HL-60 (cell line): ENCODE measurements at regions not wholly inside any gene's neighbourhood (a gene's known extent, or its start where the extent isn't known, plus 50 kb on each side); places are given as distances from the start of the nearest gene placed in this dataset.

ENCODE experiments used
- DNase-seq, 2 experiments: peaks; one replicate each; pipeline ENCODE4 v3.0.0-alpha.2; 2010 to 2020; ENCODE audit warnings: low read depth in 1 of 2, low spot score in 1 of 2
- H3K27ac ChIP-seq: fragments of 250-450 bp; sonication (Bioruptor Pico); replicated peaks from 2 replicates; pipeline ENCODE4 v1.5.1; 2020; ENCODE audit warnings: mild to moderate bottlenecking, moderate library complexity
- H3K27me3 ChIP-seq: fragments of 250-450 bp; sonication (Bioruptor Pico); 2 replicates; pipeline ENCODE4 v1.5.1; 2021; ENCODE audit warnings: mild to moderate bottlenecking, moderate library complexity; ENCODE audit not compliant: insufficient read depth, poor library complexity, severe bottlenecking
- H3K4me3 ChIP-seq: replicated peaks from 2 replicates; pipeline ENCODE4 v1.5.1; 2011; ENCODE audit warnings: mild to moderate bottlenecking, control low read depth, low read length; ENCODE audit not compliant: insufficient read depth
- CTCF ChIP-seq: IDR thresholded peaks from one replicate; pipeline ENCODE4 v1.5.1; 2011; ENCODE audit warnings: low read length, control low read depth, inconsistent platforms; ENCODE audit not compliant: insufficient read depth
- GABPA ChIP-seq: IDR thresholded peaks from 2 replicates; pipeline ENCODE4 v1.6.1; 2012; ENCODE audit warnings: low read depth
- POLR2AphosphoS5 ChIP-seq: IDR thresholded peaks from 2 replicates; pipeline ENCODE4 v1.6.1; 2012; ENCODE audit warnings: low read depth
- SPI1 ChIP-seq: IDR thresholded peaks from 2 replicates; pipeline ENCODE4 v1.6.1; 2012; ENCODE audit warnings: low read depth, mild to moderate bottlenecking, borderline replicate concordance
- TF ChIP-seq, protein P1 (sequence below): IDR thresholded peaks from 2 replicates; pipeline ENCODE4 v1.6.1; 2012; ENCODE audit warnings: low read depth; ENCODE audit not compliant: insufficient replicate concordance

DNA sequence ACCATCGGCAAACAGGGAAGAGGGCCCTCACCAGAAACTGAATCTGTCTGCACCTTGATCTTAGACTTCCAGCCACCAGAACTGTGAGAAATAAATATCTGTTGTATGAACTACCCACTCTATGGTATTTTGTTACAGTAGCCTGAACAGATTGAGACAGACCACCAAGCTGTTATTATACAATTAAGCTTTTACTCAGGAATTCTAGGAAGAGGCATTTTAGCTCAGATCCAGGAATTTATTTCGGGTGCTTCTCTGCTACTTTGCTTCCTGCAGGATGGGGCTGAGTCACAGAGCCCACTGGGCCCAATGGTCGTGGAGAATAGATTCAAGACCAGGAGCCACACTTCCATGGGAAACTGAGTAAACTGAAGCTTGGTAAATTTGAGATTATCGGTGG, 145.5 kb upstream of the PFN2 start:
- TF ChIP-seq, protein P1, sequence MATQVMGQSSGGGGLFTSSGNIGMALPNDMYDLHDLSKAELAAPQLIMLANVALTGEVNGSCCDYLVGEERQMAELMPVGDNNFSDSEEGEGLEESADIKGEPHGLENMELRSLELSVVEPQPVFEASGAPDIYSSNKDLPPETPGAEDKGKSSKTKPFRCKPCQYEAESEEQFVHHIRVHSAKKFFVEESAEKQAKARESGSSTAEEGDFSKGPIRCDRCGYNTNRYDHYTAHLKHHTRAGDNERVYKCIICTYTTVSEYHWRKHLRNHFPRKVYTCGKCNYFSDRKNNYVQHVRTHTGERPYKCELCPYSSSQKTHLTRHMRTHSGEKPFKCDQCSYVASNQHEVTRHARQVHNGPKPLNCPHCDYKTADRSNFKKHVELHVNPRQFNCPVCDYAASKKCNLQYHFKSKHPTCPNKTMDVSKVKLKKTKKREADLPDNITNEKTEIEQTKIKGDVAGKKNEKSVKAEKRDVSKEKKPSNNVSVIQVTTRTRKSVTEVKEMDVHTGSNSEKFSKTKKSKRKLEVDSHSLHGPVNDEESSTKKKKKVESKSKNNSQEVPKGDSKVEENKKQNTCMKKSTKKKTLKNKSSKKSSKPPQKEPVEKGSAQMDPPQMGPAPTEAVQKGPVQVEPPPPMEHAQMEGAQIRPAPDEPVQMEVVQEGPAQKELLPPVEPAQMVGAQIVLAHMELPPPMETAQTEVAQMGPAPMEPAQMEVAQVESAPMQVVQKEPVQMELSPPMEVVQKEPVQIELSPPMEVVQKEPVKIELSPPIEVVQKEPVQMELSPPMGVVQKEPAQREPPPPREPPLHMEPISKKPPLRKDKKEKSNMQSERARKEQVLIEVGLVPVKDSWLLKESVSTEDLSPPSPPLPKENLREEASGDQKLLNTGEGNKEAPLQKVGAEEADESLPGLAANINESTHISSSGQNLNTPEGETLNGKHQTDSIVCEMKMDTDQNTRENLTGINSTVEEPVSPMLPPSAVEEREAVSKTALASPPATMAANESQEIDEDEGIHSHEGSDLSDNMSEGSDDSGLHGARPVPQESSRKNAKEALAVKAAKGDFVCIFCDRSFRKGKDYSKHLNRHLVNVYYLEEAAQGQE, result no peak
- TF ChIP-seq CTCF (no peak), POLR2AphosphoS5 (no peak), SPI1 (no peak), GABPA (no peak)

DNA sequence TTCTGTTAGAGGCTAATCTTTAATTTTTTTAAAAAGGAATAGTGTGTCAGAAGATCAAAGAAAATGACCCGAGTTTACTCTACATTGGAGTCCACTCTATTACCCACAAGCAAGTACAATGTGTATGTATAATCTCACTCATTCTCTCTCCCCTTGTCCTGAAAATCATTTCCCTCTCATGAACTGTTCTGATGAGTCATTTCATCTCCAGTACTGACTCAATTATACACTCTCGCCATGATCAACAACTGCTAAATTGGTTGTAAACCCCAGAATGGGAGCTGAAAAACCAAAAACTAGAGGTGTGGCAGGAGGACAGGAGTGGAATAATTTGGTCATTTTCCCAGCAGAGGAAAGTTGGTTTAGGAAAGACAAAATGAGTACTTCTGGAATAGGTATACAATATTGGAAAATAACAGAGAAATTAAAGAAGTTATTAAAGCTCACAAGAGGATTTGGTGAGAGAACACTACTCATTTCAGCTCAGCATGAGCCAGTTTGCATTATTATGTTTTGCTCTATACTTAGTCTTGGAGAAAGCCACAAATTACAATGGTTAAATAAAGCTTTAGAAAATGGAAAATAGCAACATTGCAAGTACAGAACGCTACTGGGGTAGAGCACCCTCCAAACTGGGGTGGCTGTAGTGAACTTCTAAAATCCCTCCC, 144.3 kb upstream of the PFN2 start:
- TF ChIP-seq SPI1 (no peak), CTCF (no peak), POLR2AphosphoS5 (no peak), GABPA (no peak)
- TF ChIP-seq, protein P1, result no peak
- DNase-seq, result no peak
- Histone ChIP-seq H3K4me3 (no peak overlapping the region), H3K27me3 (no peaks in the 10 kb centered on the region), H3K27ac (no peak overlapping the region)

More for the DNA sequence above, 145.5 kb upstream of the PFN2 start:
- Histone ChIP-seq H3K27ac (no peak overlapping the region), H3K4me3 (no peak overlapping the region), H3K27me3 (no peaks in the 10 kb centered on the region)
- no peak for DNase-seq

DNA sequence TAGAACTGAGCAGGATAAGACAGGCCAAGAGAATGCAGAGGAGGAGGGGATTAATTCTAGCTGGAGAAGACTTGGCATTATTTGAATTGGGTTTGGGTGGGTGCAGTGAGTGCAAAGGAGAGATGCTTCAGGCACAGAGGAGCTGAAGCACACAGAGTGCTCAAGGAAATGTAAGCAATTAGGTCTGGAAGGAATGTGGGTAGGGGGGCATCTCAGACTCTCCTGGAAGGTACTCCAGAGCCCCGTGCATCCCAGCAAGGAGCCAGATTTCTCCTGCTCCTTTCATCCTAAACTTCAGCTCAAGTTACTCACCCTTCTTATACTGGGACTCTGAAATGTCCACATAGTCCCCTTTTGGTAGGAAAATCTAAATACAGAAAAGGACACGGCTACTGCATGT, 143.6 kb upstream of the PFN2 start:
- H3K27me3 ChIP-seq, result no peaks in the 10 kb centered on the region
- DNase-seq, result no peak
- no peak for TF ChIP-seq POLR2AphosphoS5
- TF ChIP-seq, protein P1, result no peak

More for the DNA sequence above, 143.6 kb upstream of the PFN2 start:
- no peak overlapping the region for H3K4me3 ChIP-seq
- H3K27ac ChIP-seq, result no peak overlapping the region
